GM23338 (cell line): ENCODE measurements at regions not wholly inside any gene's neighbourhood (a gene's known extent, or its start where the extent isn't known, plus 50 kb on each side); places are given as distances from the start of the nearest gene placed in this dataset.

Source experiments
- small RNA-seq: library from RNA; depleted of rRNA; stranded (forward); fragments of <200 nt; gene quantifications from one replicate; pipeline ENCODE3, GENCODE V24; 2014; ENCODE audit warnings: low replicate concordance

Small RNA genes lying in the stretch of these regions (small RNA-seq; reads per million reads assigned to genes)
- gene RN7SL499P = 0.12 reads per million
